K562 (cell line): ENCODE measurements at regions not wholly inside any gene's neighbourhood (a gene's known extent, or its start where the extent isn't known, plus 50 kb on each side); places are given as distances from the start of the nearest gene placed in this dataset.

Experiments used
- ATAC-seq: fragments of 200-7000 bp; cut with Tn5 transposase; 3 replicates; pipeline ENCODE4 v1.9.1; 2020; ENCODE audit warnings: moderate library complexity
- BruUV-seq: library from RNA; stranded (reverse); fragments of 400-500 nt; replicated peaks from 2 replicates; lab custom pipeline; 2021; lab: Mats Ljungman, UMichigan
- CTCF ChIA-PET: fragments of 300-600 bp; formaldehyde crosslinking; extraction: SDS; loops from one replicate; lab custom pipeline; 2021; ENCODE audit warnings: low intra/inter-chr PET ratio; lab: Yijun Ruan, JAX
- POLR2A ChIA-PET: fragments of 300-600, 350-650 bp; sonication (Branson Sonifier 250); formaldehyde crosslinking; extraction: SDS; loops from one replicate; lab custom pipeline; 2021; ENCODE audit warnings: antibody characterized with exemption, inconsistent platforms; lab: Yijun Ruan, JAX
- DNase-seq, 4 experiments: peaks; one replicate each; pipeline versions ENCODE4 v3.0.0 to v3.0.0-alpha.2; 2011 to 2018; ENCODE audit warnings: low spot score in 3 of 4, mixed read lengths in 3 of 4; ENCODE audit errors: extremely low read depth in 1 of 4
- FAIRE-seq: peaks from 2 replicates; lab custom pipeline; 2011; peaks lifted over from hg19 to GRCh38; lab: Jason Lieb, UNC
- H2AFZ ChIP-seq: 2 replicates; pipeline ENCODE4 v1.6.0; 2011; ENCODE audit warnings: low read depth, low read length, control low read depth, inconsistent platforms
- H3K27ac ChIP-seq: fragments of 200-600 bp; 3 replicates; pipeline ENCODE4 v1.8.0; 2011; ENCODE audit warnings: low read depth, mild to moderate bottlenecking, control low read depth, inconsistent platforms, low read length, moderate library complexity, mixed read lengths; ENCODE audit errors: extremely low read depth
- H3K27me3 ChIP-seq, 2 experiments: fragments of 300-600 bp in 1 of 2; 2 replicates in 1 of 2; 3 replicates in 1 of 2; pipeline versions ENCODE4 v1.6.0 to v1.8.0; 2011; ENCODE audit warnings: inconsistent platforms in 2 of 2, low read length in 2 of 2, mild to moderate bottlenecking in 1 of 2, mixed read lengths in 1 of 2, moderate library complexity in 1 of 2; ENCODE audit not compliant: control insufficient read depth in 2 of 2, insufficient read depth in 2 of 2
- H3K36me3 ChIP-seq: fragments of 300-600 bp; 3 replicates; pipeline ENCODE4 v1.8.0; 2011; ENCODE audit warnings: mild to moderate bottlenecking, low read length, inconsistent platforms; ENCODE audit not compliant: control insufficient read depth, insufficient read depth
- H3K4me1 ChIP-seq, 2 experiments: fragments of 200-600 bp in 1 of 2; replicated peaks in 1 of 2; 2 replicates in 1 of 2; 3 replicates in 1 of 2; pipeline versions ENCODE4 v1.5.1 to v1.8.0; 2011; ENCODE audit warnings: inconsistent platforms in 2 of 2, low read length in 2 of 2, mild to moderate bottlenecking in 1 of 2, mixed read lengths in 1 of 2, moderate library complexity in 1 of 2; ENCODE audit not compliant: control insufficient read depth in 2 of 2, insufficient read depth in 2 of 2
- H3K4me2 ChIP-seq: 2 replicates; pipeline ENCODE4 v1.6.1; 2011; ENCODE audit warnings: low read length, control low read depth, inconsistent platforms, mixed read lengths; ENCODE audit not compliant: insufficient read depth
- H3K4me3 ChIP-seq: fragments of 200-600 bp; sonication (generic), shearing (Covaris generic); 2 replicates; pipeline ENCODE4 v1.5.1; 2016; ENCODE audit warnings: control low read depth, inconsistent platforms
- H3K79me2 ChIP-seq: fragments of 200-600 bp; 3 replicates; pipeline ENCODE4 v1.8.0; 2011; ENCODE audit warnings: low read length, inconsistent platforms; ENCODE audit not compliant: control insufficient read depth, insufficient read depth
- H3K9ac ChIP-seq, 2 experiments: 2 replicates each; pipeline versions ENCODE4 v1.6.0 to v1.6.1; 2011; ENCODE audit warnings: low read depth in 2 of 2, low read length in 2 of 2, control low read depth in 1 of 2, inconsistent platforms in 1 of 2, mild to moderate bottlenecking in 1 of 2, mixed read lengths in 1 of 2; ENCODE audit not compliant: insufficient read depth in 1 of 2
- H3K9me1 ChIP-seq: one replicate; pipeline ENCODE4 v1.6.0; 2011; ENCODE audit warnings: inconsistent platforms, mild to moderate bottlenecking, low read length, moderate library complexity; ENCODE audit not compliant: control insufficient read depth, insufficient read depth
- H3K9me3 ChIP-seq: replicated peaks from 2 replicates; pipeline ENCODE4 v1.5.1; 2011; ENCODE audit warnings: low read depth, low read length, inconsistent platforms; ENCODE audit not compliant: control insufficient read depth, insufficient read depth
- H4K20me1 ChIP-seq: replicated peaks from 2 replicates; pipeline ENCODE4 v1.6.1; 2011; ENCODE audit warnings: low read length, inconsistent platforms, mixed read lengths; ENCODE audit not compliant: control insufficient read depth, insufficient read depth
- RBBP5 ChIP-seq: fragments of 200-600 bp; sonication (generic); IDR thresholded peaks from 2 replicates; pipeline ENCODE4 v1.6.1; 2012; ENCODE audit warnings: borderline replicate concordance, mild to moderate bottlenecking, low read length, control low read depth, inconsistent platforms; ENCODE audit not compliant: insufficient read depth, poor library complexity, severe bottlenecking
- SAFB2 ChIP-seq: fragments of 200-400 bp; formaldehyde crosslinking; IDR thresholded peaks from 2 replicates; pipeline ENCODE4 v1.6.1; 2018; ENCODE audit warnings: borderline replicate concordance, low read length, low read depth, moderate library complexity; ENCODE audit not compliant: severe bottlenecking
- SMARCC2 ChIP-seq: fragments of 450-650 bp; IDR thresholded peaks from 2 replicates; pipeline ENCODE4 v1.6.1; 2017; ENCODE audit warnings: antibody characterized with exemption, moderate library complexity, mild to moderate bottlenecking, low read depth
- ZNF444 ChIP-seq: fragments of 250-450 bp; sonication (Bioruptor Pico); IDR thresholded peaks from 2 replicates; pipeline ENCODE4 v1.4.0; 2020; ENCODE audit warnings: mild to moderate bottlenecking, moderate library complexity
- WGBS: fragments of 100-300 bp; shearing (Covaris generic); methylation state at CpG from one replicate; pipeline ENCODE4 v1.1.6; 2016; ENCODE audit warnings: low coverage, mixed read lengths; ENCODE audit not compliant: insufficient coverage; ENCODE audit errors: missing lambda C conversion rate; 5-methylcytosine and 5-hydroxymethylcytosine counted together
- in situ Hi-C: fragments of 300-500 bp; cut with MboI; formaldehyde crosslinking; loops from 4 replicates; pipeline ENCODE4 v1.15.0; 2018; ENCODE audit warnings: inconsistent platforms, mixed read lengths
- intact Hi-C: fragments of 100-400 bp; cut with micrococcal nuclease; formaldehyde crosslinking; loops from 2 replicates; pipeline ENCODE4 v1.14.2; 2022
- TF ChIP-seq, protein P1 (sequence below): fragments of 250-450 bp; sonication (Bioruptor Pico); IDR thresholded peaks from 2 replicates; pipeline ENCODE4 v1.8.0; 2022; ENCODE audit warnings: inconsistent platforms
- TF ChIP-seq, protein P2 (sequence below), 2 experiments: fragments of 250-450 bp in 1 of 2; fragments of 450-650 bp in 1 of 2; sonication (Bioruptor Pico) in 1 of 2; IDR thresholded peaks; 2 replicates each; pipeline versions ENCODE4 v1.6.1 to v1.8.0; 2016 to 2021; ENCODE audit warnings: mild to moderate bottlenecking in 2 of 2, moderate library complexity in 2 of 2, missing compliant biosample characterization in 1 of 2, missing genetic modification characterization in 1 of 2

DNA sequence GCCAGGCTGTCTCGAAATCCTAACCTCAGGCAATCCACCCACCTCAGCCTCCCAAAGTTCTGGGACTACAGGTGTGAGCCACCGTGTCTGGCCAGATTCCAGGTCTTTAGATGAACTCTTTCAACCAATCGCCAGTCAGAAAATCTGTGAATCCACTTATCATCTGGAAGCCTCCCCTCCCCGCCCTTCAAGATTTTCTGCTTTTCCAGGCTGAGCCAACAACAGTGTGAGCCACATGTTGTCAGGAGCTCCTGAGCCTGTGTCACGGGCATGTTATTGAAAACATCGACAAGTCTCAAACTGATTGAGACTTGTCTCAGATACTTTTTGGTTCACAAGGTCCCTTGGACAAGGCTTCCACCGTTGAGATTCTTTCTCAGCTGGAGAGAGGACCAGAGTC lies 52.0 kb upstream of the TRPM1 start:
- Histone ChIP-seq H3K4me3 (no peak overlapping the region), H3K36me3 (no peaks in the 10 kb centered on the region), H3K9me1 (no peaks in the 10 kb centered on the region), H3K9ac (no peak overlapping the region), H2AFZ (no peak overlapping the region), H3K27me3 (peaks cover 6 to 21% of the 10 kb centered on the region in 2 experiments; a peak in 3 of 5 replicates), H3K79me2 (no peaks in the 10 kb centered on the region), H3K4me2 (no peak overlapping the region), H3K9me3 (no peaks in the 10 kb centered on the region), H3K27ac (no peak overlapping the region), H3K4me1 (no peaks in the 10 kb centered on the region; a peak in 1 of 5 replicates), H4K20me1 (0 out of 2 replicates have a peak, but pooled peaks cover 3% of the 10 kb centered on the region)
- no peak for FAIRE-seq
- intact Hi-C loops, result no loop called here
- ATAC-seq, result no peak
- ChIA-PET POLR2A (no interaction called here), CTCF (no interaction called here)
- WGBS, result 0% methylated on average over 6 of the region's 7 CpGs
- in situ Hi-C loops, result no loop called here
- TF ChIP-seq ZNF444 (CRISPR knock-in tag) (no peak), SMARCC2 (no peak), SAFB2 (no peak), RBBP5 (no peak)
- TF ChIP-seq, protein P1, sequence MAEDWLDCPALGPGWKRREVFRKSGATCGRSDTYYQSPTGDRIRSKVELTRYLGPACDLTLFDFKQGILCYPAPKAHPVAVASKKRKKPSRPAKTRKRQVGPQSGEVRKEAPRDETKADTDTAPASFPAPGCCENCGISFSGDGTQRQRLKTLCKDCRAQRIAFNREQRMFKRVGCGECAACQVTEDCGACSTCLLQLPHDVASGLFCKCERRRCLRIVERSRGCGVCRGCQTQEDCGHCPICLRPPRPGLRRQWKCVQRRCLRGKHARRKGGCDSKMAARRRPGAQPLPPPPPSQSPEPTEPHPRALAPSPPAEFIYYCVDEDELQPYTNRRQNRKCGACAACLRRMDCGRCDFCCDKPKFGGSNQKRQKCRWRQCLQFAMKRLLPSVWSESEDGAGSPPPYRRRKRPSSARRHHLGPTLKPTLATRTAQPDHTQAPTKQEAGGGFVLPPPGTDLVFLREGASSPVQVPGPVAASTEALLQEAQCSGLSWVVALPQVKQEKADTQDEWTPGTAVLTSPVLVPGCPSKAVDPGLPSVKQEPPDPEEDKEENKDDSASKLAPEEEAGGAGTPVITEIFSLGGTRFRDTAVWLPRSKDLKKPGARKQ (CRISPR knock-in tag), result no peak
- TF ChIP-seq, protein P2, sequence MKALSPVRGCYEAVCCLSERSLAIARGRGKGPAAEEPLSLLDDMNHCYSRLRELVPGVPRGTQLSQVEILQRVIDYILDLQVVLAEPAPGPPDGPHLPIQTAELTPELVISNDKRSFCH (CRISPR knock-in tag; IDR thresholded peaks at IDR 0.05), result no peak
- TF ChIP-seq, protein P2 (tag; IDR thresholded peaks at IDR 0.05), result no peak
- no peak for DNase-seq
- BruUV-seq, result no TSS peak
